Activated T-cell treated with anti-CD3 and anti-CD28 coated beads for 48 hours (primary cell): ENCODE measurements at regions not wholly inside any gene's neighbourhood (a gene's known extent, or its start where the extent isn't known, plus 50 kb on each side); places are given as distances from the start of the nearest gene placed in this dataset.

Experiments used
- DNase-seq: peaks from one replicate; pipeline ENCODE4 v3.0.0-alpha.2; 2020; ENCODE audit warnings: low read depth

GRCh38 chr18:24831081-24831480 is 370.6 kb downstream of the HRH4 start:
- no peak for DNase-seq

DNA sequence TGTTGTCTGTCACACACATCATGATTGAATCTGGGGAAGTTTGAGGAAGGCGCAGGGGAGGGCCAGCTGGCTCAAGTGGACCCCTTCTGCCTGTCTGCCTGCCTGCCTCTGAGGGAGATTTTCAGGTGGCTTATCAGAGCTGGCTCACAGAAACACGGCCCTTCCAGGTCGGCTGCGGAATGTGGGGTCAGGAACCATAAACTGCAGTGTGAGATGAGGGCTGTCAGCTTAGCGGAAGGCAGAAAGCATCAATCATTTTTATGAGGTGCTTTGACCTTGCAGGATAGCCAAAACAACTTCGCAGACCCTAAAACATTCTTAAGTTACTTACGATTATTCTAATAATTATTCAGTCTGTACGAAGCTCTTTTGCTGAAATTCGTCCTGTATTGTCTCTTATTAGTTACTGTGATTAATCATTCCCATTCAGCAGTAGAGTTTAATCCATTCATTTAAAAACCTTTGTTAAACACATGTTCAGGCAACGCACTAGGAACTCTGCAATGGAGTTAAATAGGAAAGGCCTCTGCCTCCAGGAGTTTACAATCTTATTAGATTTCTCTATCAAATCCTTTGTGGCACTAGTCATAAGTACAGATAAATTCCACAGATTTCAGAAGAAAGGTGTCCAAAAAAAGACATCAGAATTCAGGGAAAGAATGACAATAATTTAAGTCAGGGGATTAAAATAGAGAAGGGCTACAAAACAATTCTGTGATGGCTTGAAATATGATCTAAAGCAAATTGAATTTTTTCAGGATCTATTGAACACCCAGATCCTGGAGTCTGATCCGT is 371.6 kb downstream of the HRH4 start:
- DNase-seq, result no peak

DNA sequence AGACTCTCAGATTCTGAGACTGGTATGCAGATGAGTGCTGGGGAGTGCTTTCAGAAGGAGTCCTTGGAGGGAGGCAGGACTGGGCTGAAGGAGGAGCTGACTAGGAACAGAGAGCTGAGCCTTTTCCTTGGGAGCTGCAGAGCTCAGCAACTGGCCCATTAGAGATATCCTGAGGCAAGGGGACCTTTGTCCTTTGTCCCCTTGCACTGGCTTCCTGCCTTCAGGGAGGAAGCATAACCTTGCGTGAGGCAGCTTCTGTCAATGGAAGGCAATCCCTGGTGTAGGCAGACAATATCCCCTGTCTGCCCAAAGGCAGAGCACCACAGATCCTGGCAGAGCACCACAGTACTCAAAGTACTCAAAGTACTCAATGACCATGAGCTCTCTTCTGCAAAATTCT is 375.3 kb downstream of the HRH4 start:
- no peak for DNase-seq

GRCh38 chr18:24837066-24837465 is 376.6 kb downstream of the HRH4 start:
- DNase-seq, result no peak

DNA sequence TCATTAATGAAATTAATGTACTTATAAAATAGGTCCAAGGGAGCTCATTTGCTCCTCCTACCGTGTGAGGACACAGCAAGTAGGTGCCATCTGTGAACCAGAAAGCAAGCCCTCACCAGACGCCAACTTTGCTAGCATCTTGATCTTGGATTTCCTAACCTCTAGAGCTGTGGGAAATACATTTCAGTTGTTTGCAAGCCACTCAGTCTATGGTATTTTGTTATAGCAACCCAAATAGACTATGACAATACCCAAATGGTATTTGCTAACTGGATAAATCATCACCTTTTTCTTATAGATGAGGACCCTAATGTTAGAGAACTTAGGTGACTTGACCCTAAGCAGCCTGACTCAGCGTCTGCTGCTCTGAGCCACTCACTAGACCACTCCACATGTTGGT is 379.6 kb downstream of the HRH4 start:
- no peak for DNase-seq

DNA sequence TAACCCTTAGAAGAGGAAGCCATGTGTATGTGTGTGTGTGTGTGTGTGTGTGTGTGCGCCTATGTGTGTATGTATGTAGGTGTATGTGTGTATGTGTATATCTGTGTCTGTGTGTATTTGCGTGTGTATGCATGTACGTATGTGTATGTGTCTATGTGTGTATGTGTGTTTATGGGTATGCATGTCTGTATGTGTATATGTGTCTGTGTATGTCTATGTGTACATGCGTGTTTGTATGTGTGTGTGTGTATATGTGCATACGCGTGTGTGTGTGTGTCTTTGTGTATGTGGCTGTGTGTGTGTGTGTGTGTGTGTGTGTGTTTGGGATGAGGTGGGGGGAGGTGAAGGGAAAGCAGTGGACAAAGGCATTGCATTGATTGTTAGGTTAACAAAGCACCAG is 380.2 kb downstream of the HRH4 start:
- no peak for DNase-seq

DNA sequence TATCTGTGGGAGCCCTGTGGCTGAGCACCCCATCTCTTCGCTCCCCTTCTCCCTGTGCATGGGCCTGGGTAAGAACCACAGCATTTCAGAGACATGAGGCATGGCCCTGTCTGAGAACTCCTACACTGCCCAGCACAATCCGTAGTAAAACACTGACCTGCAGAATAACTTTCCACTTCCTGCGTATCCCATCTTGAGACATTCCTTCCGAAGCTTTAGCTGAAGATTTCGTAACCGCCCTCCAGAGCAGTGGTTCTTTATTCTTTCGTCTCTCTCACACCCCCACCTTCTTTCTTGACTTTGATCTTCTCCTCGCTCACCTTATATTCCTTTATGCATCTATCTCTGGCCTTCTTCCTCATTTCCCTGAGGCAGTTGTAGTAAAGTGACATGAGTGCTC is 381.1 kb downstream of the HRH4 start:
- no peak for DNase-seq

GRCh38 chr18:24843123-24843522 is 382.7 kb downstream of the HRH4 start:
- no peak for DNase-seq

DNA sequence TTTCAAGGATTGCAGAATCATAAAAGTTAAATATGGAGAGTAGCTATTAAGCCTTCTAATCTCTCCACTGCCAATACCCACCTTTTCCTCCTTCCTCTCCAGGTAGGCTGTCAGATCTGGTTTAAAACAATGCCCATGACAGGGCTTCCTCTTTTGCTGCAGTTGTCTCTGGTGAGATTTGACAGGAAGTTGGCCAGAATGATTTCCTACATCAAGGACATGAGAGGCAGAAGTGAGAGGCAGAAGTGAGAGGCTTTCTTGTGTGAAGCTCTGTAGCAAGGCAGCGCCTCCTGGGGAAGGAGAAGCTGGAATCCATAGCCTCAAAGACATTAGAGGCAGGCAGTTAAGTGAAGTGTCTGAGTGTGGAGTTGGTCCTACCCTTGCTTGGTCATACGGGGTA is 385.7 kb downstream of the HRH4 start:
- no peak for DNase-seq

DNA sequence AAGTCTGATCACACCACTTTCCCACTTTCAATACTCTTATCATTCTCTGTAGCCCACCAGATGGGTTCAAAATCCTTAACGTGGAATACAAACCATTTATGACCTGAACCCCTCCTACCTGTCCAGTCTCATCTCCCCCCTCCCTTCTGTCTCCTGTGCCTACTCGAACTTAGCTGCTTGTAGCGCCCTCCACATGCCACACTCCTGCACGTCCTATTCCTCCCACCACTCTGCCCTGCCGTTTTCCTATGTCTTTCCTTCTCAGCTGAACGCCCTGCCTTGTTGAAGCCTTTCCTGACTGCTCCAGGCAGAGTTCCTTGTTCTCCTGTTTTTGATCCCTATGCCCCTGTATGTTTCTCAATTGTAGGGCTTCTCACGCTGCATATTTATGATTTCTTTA is 390.1 kb downstream of the HRH4 start:
- no peak for DNase-seq

DNA sequence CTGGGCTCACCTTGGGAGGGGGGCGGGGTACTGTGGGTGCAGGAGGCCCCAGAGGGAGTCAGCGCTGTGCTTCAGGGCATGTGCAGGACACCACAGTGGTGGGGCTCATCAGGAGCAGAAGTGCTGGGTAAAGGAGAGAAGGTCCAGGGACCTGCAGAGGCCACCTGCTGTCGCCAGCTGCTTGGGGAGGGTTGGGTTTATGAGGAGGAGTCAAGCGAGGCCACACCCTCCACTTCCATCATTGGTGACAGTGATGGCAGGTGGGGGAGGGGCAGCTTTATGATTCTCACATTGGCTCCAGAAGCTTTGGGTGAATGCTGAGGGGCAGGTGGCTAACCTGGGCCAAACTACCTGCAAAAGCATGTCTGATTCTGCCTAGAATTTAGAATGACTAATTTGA is 392.6 kb downstream of the HRH4 start:
- DNase-seq, result no peak

- no peak for DNase-seq
Observed at GRCh38 chr18:24860978-24861680, 400.7 kb downstream of the HRH4 start.

DNA sequence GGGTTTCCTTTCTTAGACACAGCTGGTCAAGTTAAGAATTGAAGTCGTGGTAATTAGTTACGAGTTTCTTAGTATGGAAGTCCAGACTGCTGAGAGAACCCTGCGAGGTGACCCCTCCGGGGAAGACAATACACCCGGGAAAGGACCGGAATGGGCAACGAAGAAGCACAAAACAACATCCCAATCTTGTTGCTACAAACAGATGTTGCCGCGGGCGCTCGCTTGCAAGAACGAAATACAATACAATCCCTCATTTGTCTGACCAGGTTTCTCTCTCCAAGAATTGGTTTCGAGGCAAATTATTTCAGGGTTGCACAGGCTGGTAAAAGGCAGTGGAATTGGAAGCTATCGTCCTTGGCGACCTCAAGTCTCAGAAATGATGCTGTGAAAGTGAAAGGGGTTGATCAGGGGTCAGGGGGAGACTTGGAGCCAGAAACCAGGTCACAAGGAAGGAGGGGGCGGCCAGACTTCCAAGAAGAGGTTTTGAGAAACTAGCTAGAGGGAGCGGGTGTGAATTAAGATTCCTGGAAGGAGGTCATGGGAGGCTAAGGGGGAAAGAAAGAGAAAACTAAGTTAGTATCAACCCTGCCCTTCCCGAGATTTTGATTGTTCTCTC is 401.9 kb downstream of the HRH4 start:
- DNase-seq, result no peak

- DNase-seq, result no peak
Observed at GRCh38 chr18:24868311-24868710, 407.9 kb downstream of the HRH4 start.

DNA sequence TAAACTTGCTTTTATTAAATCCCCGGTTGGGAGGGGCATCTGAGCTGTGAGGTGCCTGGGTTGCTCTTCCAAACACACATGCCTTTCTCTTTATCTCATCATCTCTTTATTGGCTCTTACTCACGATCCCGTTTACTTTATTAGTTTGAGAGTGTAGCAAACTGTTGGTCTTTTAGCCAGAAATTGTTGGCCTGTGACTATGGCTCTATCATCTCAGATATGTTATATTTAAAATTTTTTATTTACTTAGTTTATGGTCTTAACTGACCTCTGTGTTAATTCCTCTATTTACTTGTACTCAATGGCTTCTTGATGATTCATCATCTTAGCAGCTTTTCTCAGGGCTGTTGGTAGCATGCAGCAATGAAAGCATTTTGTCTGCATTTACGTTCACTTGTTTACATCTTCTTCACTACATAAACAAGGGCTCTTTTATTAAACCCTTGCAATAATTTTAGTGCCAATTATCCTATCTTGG is 408.4 kb downstream of the HRH4 start:
- no peak for DNase-seq

GRCh38 chr18:24869285-24869684 is 408.8 kb downstream of the HRH4 start:
- no peak for DNase-seq

GRCh38 chr18:24875286-24875685 is 414.8 kb downstream of the HRH4 start:
- DNase-seq, result no peak

GRCh38 chr18:24875777-24876176 is 415.3 kb downstream of the HRH4 start:
- DNase-seq, result no peak

- no peak for DNase-seq
Observed at GRCh38 chr18:24876266-24876665, 415.8 kb downstream of the HRH4 start.

DNA sequence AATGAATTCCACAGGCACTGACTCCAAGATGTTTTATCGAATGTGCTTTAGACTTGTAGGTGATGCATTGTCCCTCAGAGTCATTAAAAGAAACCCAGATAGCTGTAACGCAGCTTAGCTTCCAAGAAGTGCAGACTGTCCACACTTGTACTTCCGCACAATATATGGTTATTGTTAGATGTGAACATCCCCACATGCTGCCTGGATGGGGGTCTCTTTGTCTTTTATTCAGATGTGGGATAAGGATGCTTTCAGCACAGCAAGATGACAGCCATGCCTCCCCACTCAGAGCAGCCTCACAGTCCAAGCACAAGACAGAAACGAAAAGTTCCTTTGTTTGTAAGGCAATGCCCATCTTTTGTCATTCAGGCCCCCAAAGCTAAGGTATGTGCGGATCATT is 416.6 kb downstream of the HRH4 start:
- DNase-seq, result no peak

DNA sequence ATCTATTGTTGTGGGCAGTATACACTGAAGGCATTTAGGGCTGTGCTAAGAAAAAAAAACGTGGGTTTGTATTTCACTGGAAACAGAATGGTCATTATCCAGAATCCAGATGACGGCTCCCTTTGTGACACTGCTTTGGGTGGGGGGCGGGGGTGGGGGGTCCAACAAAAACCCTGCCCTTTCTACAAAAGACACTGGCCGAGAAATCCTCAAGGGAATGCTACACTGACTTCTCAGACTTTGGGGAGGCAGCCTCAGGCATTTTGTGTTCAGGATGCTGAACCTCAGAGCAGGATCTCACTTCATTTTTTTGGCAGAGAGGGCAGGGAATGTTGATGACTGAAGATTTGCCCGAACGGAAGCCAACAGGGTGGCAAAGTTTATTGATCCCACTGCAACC is 417.1 kb downstream of the HRH4 start:
- DNase-seq, result no peak

DNA sequence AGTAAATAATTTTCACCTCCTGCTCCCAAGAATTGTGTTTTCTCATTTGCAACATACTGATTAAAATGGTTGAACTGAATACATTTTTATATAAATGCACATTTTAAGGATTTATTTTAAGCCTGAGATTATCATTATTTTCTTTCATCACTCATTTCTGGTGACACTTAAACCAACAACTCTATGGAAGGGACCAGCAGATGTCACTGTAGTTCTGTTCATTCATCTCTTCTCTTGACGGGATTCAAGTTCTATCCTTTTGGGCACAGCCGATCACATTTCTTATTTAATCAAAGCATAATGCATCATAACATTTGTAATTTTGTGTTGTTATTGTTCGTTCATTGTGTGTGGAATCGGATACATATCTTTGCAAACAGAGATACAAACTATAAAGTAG is 417.9 kb downstream of the HRH4 start:
- DNase-seq, result no peak

DNA sequence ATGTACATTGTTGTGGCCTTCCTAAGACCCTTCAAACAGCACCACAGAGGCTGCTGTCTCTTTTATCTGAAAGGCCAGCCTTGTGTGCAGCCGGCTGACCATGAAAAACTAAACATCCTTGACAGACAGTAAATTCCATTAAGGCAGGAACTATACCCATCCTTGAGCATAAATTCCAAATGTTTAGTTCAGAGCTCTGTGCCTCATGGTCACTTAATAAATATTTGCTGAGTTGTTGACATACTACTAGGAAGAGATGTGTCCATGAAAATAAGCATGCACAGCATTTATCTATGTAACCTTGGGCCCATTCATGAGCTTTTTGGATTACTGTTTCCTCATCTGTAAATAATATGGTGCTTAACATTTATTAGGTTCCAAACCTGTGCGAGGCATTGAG is 424.8 kb downstream of the HRH4 start:
- no peak for DNase-seq
